ENCODE measurements at regions not wholly inside any gene's neighbourhood (a gene's known extent, or its start where the extent isn't known, plus 50 kb on each side); places are given as distances from the start of the nearest gene placed in this dataset.

DNA sequence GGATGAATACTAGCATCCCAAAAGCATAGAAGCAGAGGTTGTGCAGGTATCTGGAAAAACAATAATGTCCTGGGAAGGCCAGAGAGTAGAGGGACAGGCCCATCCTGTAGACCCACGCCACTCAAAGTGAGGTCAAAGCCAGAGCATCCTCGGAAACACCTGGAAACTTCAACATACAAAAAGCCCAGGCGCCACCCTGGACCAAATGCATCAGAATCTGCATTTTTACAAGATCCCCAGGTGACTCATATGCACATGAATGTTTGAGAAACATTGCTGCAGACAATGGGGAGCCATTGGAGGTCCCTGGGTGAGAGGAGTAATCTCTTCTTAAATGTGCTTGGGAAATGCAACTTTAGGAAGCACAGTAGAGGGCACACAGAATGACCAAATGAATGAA is 684.1 kb downstream of the DIAPH3 start:
- Histone ChIP-seq H3K4me3 (no peak overlapping the region), H3K9me3 (no peaks in the 10 kb centered on the region), H3K27ac (no peak overlapping the region), H3K4me1 (no peaks in the 10 kb centered on the region), H3K27me3 (ENCODE audit: insufficient read depth in 3 of 3, low read length in 2 of 3) (no peaks in the 10 kb centered on the region), H3K36me3 (ENCODE audit: insufficient read depth in 1 of 2, low read depth in 1 of 2) (no peaks in the 10 kb centered on the region)
- intact Hi-C loops (cut with DNase I): no loop called here
- no peak for ATAC-seq
- no peak for DNase-seq
- WGBS, 3 donors: 79 to 90% (median 89%) methylated on average over 3 of the region's 3 CpGs
- TF ChIP-seq, protein P1, sequence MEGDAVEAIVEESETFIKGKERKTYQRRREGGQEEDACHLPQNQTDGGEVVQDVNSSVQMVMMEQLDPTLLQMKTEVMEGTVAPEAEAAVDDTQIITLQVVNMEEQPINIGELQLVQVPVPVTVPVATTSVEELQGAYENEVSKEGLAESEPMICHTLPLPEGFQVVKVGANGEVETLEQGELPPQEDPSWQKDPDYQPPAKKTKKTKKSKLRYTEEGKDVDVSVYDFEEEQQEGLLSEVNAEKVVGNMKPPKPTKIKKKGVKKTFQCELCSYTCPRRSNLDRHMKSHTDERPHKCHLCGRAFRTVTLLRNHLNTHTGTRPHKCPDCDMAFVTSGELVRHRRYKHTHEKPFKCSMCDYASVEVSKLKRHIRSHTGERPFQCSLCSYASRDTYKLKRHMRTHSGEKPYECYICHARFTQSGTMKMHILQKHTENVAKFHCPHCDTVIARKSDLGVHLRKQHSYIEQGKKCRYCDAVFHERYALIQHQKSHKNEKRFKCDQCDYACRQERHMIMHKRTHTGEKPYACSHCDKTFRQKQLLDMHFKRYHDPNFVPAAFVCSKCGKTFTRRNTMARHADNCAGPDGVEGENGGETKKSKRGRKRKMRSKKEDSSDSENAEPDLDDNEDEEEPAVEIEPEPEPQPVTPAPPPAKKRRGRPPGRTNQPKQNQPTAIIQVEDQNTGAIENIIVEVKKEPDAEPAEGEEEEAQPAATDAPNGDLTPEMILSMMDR (IDR thresholded peaks at IDR 0.05): no peak

DNA sequence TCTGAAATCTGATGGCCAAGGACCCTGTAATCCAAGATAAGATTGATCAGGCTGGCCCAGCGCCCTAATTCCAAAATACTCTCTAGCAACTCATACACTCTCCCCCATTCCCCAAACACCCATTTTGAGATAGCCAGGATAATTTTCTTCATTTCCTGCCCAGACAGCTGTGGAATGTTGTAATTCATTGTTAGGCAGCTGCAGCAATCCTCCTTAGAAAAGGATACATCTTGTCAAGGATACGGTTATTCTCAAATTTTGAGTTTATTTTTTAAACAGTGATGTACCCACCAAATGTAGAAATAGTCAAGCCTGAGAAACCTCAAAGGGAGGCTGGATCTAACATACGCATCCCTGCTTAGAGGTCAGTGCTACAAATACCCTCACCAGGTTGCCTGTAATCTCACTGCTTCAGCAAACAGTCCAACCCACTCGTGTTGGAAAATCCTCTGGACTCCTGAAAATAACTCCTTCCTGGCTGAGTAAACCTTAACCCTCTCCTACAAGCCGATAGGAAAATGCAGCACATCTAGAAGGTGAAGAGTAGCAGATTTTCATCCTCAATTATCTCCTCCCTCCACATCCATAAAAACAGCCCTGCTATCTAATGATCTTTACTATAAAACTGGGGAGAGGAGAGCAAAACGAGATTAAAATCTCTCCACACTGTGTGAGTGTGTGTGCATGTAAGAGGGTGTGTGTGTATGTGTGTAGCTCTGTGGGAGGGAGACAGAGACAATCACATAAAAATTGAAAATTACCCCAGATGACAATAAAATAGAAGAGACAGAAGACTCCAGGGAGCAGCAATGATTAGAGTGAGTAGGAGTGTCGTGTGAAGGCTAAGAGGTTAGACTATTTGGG is 683.1 kb downstream of the DIAPH3 start:
- intact Hi-C loops (cut with DNase I): no loop called here
- H3K4me1 ChIP-seq: no peaks in the 10 kb centered on the region
- H3K27me3 ChIP-seq (ENCODE audit: insufficient read depth in 3 of 3, low read length in 2 of 3): no peaks in the 10 kb centered on the region
- 21 to 34% (median 21%) methylated on average over 7 of the region's 7 CpGs for WGBS, 3 donors
- no peak overlapping the region for H3K27ac ChIP-seq
- DNase-seq (no peak), ATAC-seq (no peak)
- TF ChIP-seq, protein P1 (IDR thresholded peaks at IDR 0.05): no peak
- H3K9me3 ChIP-seq: no peaks in the 10 kb centered on the region
- no peak overlapping the region for H3K4me3 ChIP-seq
- no peaks in the 10 kb centered on the region for H3K36me3 ChIP-seq (ENCODE audit: insufficient read depth in 1 of 2, low read depth in 1 of 2)

DNA sequence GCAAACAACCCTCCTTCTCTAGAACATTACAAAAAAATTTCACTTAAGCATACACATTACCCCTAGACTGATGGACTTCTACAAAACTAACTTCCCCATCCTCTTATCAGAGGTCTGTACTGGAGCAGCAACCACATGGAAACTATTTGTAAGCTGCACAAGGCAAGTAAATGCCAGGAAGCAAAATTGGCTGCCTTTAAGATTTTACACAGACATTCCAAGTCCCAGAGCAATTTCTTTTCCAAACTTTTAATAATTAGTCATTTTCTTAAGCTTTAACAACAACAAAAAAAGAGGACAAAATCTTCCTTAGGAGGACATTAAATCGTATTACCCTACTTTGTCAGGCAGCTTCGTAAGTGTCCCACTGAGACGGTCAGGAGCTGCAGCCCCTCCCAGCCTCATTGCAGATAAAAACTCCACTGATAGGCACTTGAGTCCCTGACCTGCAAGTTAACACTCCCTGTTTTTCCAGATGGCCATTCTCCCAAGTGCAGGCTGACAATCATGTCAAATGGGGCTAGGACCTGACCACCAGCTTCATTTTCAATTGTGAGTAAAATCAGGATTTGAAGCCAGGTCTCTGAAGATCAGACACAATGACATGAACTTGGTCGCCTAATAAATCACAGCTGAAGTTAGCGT is 680.1 kb downstream of the DIAPH3 start:
- intact Hi-C loops (cut with DNase I): no loop called here
- 30 to 38% (median 35%) methylated on average over 5 of the region's 5 CpGs for WGBS, 3 donors
- Histone ChIP-seq H3K27me3 (ENCODE audit: insufficient read depth in 3 of 3, low read length in 2 of 3) (no peaks in the 10 kb centered on the region), H3K36me3 (ENCODE audit: insufficient read depth in 1 of 2, low read depth in 1 of 2) (no peaks in the 10 kb centered on the region), H3K4me3 (no peak overlapping the region), H3K4me1 (no peaks in the 10 kb centered on the region), H3K27ac (no peak overlapping the region), H3K9me3 (no peaks in the 10 kb centered on the region)
- DNase-seq: no peak
- TF ChIP-seq, protein P1 (IDR thresholded peaks at IDR 0.05): no peak
- no peak for ATAC-seq

DNA sequence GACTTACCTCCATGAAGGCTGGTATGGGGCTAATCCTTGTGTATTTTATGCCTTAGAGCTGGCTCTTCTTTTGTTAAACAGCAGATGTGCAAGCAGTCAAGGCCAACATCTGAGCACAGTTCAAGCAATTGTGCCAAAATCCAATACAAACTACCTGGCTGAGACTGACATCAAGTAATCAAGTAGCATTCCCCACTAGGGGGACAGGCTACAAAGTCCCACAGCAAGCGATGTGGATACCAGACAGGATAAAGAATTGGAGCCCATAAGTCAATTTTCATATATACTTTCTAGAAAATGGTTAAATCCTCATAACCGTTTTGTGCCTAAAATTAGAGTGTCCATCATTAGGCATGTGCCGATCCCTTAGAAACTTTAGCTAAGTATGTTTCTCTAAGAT is 675.8 kb downstream of the DIAPH3 start:
- ATAC-seq (no peak), DNase-seq (no peak)
- Histone ChIP-seq H3K36me3 (ENCODE audit: insufficient read depth in 1 of 2, low read depth in 1 of 2) (no peaks in the 10 kb centered on the region), H3K27me3 (ENCODE audit: insufficient read depth in 3 of 3, low read length in 2 of 3) (no peaks in the 10 kb centered on the region), H3K9me3 (no peaks in the 10 kb centered on the region), H3K27ac (no peak overlapping the region), H3K4me3 (no peak overlapping the region), H3K4me1 (no peaks in the 10 kb centered on the region)
- TF ChIP-seq, protein P1 (IDR thresholded peaks at IDR 0.05): no peak
- 55 to 77% (median 70%) methylated on average over 3 of the region's 3 CpGs for WGBS, 3 donors
- intact Hi-C loops (cut with DNase I): no loop called here

Measured in psoas muscle (tissue), 7 donors.